22Rv1 (cell line): ENCODE measurements at regions not wholly inside any gene's neighbourhood (a gene's known extent, or its start where the extent isn't known, plus 50 kb on each side); places are given as distances from the start of the nearest gene placed in this dataset.

Experiments used
- CTCF ChIP-seq: fragments of 450-650 bp; IDR thresholded peaks from 2 replicates; pipeline ENCODE4 v1.5.1; 2017; ENCODE audit warnings: mild to moderate bottlenecking
- ZFX ChIP-seq: fragments of 450-650 bp; IDR thresholded peaks from 2 replicates; pipeline ENCODE4 v1.6.1; 2017; ENCODE audit warnings: antibody characterized with exemption, borderline replicate concordance

DNA sequence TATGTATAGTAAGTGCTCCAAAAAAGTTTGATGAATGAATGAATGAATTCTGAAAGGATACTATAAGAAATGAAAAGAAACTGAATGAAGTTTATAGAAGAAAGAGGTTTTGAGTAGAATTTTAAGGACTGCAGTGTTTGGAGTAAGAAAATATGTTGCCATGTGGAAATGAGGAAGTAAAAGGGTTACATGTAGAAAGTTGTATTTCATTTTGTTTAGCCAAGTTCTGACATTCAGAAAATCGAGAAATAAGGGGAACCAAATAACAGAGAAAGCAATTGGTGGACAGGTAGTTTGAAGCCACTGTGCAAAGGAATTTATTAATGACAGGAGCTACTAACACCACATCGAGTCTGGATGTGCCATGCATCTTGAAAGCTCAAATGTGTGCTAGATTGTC is 200.7 kb downstream of the SATB1 start:
- TF ChIP-seq CTCF = no peak
- TF ChIP-seq ZFX = no peak
